Sigmoid colon (tissue), 3 donors: ENCODE measurements at regions not wholly inside any gene's neighbourhood (a gene's known extent, or its start where the extent isn't known, plus 50 kb on each side); places are given as distances from the start of the nearest gene placed in this dataset.

Experiments used
- POLR2A ChIP-seq, 2 donors: fragments of 450-650 bp; IDR thresholded peaks; one replicate each; pipeline ENCODE4 v1.6.1; 2016; ENCODE audit warnings: antibody characterized with exemption in 2 of 2, mild to moderate bottlenecking in 2 of 2, moderate library complexity in 2 of 2
- TF ChIP-seq, protein P1 (sequence below), 4 experiments: fragments of 450-650 bp in 3 of 4; fragments of 200-600 bp in 1 of 4; IDR thresholded peaks; one replicate each; pipeline ENCODE4 v1.5.1; 2016 to 2019; ENCODE audit warnings: antibody characterized with exemption in 4 of 4, mild to moderate bottlenecking in 3 of 4, moderate library complexity in 2 of 4

DNA sequence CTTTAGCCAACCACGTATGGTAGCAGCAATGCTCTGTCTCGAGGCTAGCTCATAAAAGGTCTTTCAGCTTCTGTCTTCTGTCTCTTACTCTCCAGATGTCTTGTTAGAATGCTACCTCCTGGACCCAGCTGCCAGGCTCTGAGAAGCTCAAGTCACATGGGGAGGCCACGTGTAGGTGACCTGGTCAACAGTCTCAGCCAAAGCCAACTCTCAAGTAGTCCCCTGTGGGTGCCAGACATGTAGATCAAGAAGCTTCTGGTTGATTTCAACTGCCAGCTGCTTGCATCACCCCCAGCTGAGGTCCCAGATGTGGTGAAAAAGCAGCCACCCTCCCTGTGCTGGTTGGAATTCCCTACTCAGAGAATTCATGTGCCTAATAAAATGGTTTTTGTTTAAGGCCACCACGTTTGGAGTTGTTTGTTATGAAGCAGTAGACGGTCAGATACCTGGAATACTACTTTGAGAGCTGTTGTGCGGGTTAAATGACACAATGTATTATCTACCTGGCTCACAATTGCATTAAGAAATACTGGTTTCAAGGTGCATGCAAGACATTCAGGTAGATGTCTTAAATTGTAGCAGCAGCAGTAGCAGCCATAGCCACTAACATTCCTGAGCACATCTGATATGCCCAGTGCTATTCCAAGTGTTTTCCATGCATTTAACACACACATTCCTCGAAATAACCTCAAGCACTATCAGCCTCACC is 131.0 kb upstream of the RFC3 start:
- TF ChIP-seq, protein P1, sequence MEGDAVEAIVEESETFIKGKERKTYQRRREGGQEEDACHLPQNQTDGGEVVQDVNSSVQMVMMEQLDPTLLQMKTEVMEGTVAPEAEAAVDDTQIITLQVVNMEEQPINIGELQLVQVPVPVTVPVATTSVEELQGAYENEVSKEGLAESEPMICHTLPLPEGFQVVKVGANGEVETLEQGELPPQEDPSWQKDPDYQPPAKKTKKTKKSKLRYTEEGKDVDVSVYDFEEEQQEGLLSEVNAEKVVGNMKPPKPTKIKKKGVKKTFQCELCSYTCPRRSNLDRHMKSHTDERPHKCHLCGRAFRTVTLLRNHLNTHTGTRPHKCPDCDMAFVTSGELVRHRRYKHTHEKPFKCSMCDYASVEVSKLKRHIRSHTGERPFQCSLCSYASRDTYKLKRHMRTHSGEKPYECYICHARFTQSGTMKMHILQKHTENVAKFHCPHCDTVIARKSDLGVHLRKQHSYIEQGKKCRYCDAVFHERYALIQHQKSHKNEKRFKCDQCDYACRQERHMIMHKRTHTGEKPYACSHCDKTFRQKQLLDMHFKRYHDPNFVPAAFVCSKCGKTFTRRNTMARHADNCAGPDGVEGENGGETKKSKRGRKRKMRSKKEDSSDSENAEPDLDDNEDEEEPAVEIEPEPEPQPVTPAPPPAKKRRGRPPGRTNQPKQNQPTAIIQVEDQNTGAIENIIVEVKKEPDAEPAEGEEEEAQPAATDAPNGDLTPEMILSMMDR (IDR thresholded peaks at IDR 0.05): no peak
- no peak for TF ChIP-seq POLR2A (IDR thresholded peaks at IDR 0.05)
